HG03280 (cell line): ENCODE measurements at regions not wholly inside any gene's neighbourhood (a gene's known extent, or its start where the extent isn't known, plus 50 kb on each side); places are given as distances from the start of the nearest gene placed in this dataset.
"Not testable (repeated sequence)": the region's sequence is repeated elsewhere in the genome, so short reads cannot be mapped to it uniquely, and the experiment has no call there.

Source experiments
- ATAC-seq: cut with Tn5 transposase; IDR thresholded peaks from one replicate; pipeline ENCODE4 v1.9.1; 2021; ENCODE audit warnings: mild to moderate bottlenecking, moderate library complexity; ENCODE audit not compliant: unreplicated experiment

DNA sequence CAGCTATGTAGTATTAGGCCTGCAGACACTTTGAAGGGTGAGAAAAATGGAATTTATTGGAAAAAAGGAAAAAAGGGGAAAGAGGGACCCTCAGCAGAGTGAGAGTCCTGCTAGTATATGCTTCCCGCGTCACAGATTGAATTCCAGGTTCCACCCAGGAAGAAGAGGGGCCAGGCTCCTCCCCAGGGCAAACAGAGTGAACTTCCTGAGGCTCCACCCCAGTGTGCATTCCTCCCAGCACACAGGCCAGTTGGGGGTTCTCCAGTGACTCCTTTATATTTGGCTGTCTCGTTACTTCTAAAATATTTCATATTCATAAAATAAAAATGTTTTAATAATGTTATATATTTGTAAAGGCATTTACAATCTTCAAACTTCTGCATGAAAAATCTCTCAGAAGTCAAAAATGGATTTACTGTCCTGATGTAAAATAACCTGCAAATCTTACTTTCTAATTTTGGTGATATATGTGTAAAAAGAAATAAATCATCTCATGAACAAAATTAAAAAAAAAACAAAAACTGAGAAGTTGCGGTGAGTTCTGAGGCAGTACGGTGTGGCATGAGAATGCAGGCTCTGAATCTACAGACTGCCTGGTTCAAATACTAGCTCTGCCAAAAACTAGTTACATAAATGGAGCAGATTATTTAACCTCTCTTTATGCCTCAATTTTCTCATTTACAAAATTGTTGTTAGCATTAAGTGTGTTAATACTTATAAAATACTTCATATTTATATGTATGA lies 175.8 kb upstream of the P2RY1 start:
- no peak for ATAC-seq

DNA sequence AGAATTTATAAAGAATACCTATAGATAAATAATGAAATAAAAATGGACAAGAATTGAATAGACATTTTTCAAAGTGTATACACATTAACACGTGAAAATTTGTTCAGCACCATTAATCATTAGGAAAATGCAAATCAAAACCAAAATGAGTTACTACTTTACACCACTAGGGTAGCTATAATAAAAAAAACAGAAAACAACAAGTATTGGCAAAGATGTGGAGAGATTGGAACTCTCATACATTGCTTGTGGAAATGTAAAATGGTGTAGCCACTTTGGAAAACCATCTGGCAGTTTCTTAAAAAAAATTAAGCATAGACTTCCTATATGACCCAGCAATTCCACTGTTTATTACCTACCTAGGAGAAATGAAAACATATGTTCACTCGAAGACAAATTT lies 172.8 kb upstream of the P2RY1 start:
- ATAC-seq = no peak

DNA sequence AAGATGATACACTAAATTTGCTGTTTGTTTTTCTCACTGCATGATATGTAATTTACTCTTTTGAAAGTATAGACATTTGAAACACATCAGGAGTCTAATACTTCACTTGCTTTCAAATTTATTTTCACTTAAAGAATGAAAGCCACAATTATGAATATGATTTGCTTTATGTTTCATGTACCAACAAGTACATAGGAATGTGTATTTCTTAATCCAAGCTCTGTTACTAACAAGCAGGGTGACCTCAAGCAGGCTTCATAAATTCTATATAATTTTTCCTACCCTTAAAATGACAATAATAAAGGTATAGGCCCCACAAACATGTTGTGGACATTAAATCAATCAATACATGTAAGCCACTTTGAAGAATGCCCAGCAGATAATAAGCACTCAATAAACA lies 170.2 kb upstream of the P2RY1 start:
- no peak for ATAC-seq

DNA sequence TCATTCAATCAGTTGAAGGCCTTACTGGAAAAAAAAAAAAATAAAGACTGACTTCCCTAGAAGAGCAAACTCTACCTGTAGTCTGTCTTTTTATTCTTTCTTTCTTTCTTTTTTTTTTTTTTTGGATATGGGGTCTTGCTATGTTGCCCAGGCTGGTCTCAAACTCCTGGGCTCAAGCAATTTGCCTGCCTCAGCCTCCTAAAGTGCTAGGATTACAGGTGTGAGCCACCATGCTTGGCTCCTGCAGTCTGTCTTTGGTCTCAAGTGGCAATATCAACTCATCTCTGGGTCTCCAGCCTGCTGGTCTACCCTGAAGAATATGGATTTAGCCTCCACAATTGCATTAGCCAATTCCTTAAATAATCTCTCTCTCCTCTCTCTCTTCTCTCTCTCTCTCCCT lies 167.7 kb upstream of the P2RY1 start:
- no peak for ATAC-seq

DNA sequence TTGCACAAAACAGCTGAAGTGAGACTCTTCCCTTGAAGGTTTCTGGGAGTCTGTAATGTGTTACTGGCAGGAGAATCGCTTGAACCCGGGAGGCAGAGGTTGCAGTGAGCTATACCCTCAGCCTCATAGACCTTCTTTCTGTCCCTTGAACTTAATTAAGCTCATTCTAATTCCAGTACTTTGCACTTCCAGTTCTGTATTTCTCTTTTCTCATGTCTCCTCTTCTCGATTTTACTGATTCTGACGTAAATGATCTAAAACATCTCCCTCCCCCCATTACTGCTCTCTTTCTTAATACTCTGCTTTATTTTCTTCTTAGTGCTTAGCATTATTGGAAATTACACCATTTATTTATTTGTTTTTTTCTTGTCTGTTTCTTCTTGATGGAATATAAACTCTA lies 165.4 kb upstream of the P2RY1 start:
- no peak for ATAC-seq

DNA sequence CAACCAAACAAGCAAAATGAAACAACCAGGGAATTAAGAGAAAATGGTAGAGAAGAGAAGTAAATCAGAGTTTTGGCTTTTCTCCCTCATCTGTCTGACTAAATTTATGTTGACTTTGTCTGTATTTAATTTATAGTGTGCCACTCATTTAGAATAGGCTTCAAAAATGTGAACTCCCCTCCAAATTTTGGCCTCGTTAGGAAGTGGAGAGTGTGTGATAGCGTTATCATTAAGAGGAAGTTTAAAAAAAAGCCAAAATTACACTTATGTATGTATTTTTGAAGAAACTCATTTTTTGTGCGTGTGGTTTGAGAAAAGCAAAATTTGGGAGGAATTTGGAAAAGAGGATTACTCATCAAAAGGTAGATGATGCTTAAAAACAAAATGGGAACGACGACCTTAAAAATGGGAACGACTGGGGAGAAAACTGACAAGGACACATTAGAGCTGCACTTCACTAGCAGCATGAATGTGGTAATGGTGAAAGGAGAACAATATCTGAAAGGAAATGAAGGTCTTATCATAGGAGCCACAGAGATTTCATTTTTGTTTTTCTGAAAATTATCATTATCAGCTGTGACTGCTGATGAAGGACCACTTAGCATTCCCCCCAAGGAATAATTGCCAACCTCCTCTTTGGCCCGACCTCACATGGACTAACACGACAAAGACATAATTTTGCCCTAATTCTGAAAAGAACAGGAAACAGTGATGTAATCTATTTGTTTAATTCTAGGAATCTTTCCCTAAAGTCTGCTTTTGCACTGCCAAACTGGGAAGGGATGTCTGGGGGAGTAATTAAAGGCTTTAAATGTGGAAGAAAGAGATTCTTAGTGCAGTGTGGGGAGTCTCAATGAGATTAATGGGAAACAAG lies 163.2 kb upstream of the P2RY1 start:
- no peak for ATAC-seq

DNA sequence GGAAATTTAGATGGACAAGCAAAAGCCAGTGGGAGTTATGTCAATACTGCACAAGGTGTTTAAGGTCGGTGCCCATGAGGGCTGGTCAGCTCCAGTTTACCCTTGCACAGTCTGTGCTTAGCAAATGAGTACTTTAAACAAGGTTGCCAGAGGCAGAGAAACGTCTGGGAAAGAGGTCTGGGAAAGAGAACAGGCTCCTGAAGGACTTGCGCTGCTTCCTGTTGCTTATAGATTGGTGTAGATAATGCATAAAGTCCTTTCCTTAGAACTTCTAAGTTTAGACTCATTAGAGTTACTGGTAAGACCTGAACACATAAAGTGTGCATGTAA lies 162.6 kb upstream of the P2RY1 start:
- no peak for ATAC-seq

DNA sequence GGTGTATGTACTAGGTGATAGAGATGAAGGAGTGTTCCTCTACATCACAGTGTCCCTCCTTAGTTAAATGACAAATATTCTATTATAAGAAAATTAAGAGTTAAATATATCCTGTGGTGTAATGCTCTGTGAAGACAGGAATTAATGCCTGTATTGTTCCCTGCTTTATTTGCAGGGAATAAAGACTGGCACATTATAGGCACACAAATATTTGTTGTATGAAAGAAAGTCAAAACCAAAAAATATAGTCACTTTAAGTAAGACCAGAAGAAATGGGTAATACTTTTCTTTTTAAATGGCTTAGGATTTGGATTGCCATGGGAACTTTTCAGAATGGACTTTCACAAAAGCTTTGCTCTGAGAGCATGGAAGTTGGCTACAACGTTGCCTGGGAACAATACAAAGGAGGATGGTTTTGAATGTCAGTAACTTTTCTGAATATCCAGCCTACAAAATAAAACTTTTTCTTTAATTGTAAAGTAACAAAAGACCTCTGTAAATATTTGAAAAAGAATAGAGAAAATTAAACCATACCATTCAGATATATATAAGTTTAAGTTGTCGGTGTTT lies 158.0 kb upstream of the P2RY1 start:
- ATAC-seq = no peak

DNA sequence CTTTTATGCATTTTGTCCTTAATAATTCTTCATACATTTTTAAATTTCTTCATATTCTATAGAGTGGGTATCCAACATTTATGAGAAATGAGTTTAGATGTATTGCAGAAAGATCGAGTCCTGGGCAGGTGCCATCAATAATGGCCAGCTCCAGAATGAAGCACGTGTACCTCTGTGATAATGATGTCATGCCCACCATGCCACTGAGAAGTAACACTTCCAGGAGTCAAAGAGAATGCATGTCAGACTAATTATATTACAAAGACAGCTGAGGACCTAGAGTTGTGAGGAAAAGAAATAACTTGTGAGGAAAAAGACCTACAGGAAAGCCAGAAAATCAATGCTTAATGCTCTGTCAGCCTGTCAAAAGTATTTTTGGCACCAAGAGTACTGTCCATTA lies 157.4 kb upstream of the P2RY1 start:
- ATAC-seq = no peak

DNA sequence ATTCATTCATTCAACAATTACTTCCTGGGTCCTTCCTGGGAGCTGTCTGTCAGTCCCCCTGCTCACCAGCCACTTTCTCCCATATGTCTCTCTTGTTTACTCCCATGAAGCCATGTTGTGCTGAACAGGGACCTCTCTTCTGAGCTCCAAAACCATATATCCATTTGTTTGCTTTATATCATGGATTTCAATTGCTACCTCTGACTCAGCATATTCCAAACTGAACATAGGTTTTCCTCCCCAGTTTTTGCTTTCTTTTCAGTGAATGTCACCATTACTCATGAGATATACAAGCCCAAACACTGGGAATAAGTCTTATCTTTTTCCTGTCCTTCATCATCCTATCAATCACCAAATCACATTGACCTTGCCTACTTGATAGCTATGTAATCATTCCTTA lies 152.5 kb upstream of the P2RY1 start:
- ATAC-seq = no peak

DNA sequence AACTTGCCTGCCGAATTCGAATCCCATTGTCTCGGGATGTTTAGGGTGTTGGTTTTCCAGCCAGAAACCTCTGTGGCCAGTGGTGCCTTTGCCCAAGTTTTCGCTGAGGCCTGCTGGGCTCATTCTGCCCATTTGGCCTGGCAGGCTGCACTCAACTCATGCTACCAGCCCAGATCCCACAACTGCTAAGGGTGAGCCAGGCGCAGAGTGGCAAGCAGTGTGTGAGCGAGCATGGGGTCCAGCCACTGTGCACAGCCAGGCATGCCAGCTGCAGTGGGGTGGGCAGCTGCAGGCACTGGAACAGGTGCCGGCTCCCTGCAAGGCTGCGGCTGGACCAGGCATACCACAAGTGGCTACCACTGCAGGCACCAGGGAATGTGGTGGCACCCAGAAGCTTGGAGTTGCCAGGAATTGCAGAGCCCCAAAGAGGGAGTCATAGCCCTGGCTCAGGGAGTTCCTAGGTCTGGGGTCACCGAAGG lies 151.4 kb upstream of the P2RY1 start:
- no peak for ATAC-seq

DNA sequence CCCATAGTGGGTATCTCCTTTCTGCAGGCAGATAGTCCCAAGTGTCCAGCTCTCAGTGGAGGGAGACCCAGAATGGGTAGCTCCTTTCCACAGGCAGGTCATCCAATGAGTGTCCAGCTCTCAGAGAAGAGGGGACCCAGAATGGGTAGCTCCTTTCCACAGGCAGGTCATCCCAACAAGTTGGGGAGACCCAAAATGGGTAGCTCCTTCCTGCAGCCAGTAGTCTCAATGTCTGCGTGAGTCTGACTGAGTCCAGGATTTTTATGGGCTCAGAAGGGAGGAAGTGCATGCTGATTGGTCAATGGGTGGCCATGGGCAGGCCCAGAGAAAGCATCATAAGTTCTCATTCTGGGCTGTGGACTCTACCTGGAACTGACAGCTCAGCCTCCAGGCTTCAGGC lies 150.7 kb upstream of the P2RY1 start:
- ATAC-seq = no peak

DNA sequence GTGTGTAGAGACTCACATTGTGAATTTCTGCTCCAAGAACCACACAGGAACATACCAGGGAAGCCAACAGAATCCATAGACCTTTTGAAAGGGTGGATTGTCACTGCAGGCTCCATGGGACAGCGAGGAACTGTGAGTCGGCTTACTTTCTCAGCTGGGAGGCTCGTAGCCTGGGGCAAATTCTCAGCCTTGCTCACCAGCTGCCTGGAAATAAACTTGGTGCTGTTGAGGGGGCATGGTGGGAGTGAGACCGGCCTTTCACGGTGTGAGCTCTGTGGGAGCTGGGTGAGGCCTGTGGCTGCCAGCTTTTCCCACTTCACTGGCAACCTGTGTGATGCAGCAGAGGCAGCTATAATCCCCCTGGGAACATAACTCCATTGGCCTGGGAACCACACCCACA lies 146.6 kb upstream of the P2RY1 start:
- ATAC-seq = no peak

DNA sequence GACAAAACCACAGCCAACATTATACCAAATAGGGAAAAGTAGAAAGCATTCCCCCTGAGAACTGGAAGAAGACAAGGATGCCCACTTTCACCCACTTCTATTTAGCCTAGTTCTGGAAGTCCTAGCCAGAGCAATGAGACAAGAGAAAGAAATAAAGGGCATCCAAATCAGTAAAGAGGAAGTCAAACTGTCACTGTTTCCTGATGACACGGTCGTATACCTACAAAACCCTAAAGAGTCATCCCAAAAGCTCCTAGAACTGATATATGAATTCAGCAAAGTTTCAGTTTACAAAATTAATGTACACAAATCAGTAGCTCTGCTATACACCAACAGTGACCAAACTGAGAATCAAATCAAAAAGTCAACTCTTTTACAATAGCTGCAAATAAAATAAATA lies 142.6 kb upstream of the P2RY1 start:
- not testable (repeated sequence) for ATAC-seq

DNA sequence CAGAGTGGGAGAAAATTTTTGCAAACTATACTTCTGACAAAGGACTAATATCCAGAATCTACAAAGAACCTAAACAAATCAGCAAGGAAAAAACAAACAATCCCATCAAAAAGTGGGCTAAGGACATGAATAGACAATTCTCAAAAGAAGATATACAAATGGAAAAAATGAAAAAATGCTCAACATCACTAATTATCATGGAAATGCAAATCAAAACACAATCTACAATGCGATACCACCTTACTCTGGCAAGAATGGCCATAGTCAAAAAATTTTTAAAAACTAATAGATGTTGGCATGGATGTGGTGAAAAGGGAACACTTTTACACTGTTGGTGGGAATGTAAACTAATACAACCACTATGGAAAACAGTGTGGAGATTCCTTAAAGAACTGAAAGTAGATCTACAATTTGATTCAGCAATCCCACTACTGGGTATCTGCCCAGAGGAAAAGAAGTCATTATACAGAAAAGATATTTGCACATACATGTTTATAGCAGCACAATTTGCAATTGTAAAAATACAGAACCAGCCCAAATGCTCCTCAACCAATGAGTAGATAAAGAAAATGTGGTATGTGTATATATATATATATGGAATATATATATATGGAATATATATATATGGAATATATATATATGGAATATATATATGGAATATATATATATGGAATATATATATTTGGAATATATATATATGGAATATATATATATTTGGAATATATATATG lies 141.2 kb upstream of the P2RY1 start:
- ATAC-seq = not testable (repeated sequence)

DNA sequence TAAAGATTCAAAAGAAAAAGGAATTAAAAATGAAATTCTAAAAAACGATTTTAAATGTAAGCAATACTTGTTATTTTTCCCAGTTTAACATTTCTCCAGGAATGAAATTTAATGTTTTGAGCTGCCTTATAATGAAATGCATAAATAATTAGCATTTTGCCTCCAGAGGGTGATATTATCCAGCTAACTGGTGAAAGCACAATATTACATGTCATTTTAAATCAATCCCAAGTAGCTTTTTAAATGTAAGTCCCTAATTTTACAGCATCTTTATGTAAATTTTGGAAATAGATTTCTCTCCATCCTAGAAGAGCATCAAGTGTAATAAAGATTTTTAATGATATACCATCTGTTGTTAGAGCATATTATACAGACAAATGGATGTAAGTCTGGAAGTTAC lies 139.1 kb upstream of the P2RY1 start:
- ATAC-seq = no peak

DNA sequence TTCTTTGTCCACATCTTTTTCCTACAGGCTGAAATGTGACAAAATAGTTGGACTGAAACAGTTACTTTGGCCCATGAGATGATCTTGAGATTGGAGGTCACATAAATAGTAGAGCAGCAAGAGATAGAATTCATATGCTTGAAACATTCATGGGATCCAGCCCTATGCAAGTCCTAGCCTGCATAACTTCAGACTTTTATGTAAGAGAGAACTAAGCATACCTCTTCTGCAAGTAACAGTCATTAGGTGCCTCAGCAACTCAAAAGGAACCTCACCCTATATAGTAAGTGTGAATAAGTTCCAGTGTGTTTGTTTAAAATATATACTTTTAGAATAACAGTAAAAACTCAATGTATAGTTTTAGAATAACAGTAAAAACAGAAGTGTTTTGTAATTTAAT lies 138.0 kb upstream of the P2RY1 start:
- ATAC-seq = no peak

DNA sequence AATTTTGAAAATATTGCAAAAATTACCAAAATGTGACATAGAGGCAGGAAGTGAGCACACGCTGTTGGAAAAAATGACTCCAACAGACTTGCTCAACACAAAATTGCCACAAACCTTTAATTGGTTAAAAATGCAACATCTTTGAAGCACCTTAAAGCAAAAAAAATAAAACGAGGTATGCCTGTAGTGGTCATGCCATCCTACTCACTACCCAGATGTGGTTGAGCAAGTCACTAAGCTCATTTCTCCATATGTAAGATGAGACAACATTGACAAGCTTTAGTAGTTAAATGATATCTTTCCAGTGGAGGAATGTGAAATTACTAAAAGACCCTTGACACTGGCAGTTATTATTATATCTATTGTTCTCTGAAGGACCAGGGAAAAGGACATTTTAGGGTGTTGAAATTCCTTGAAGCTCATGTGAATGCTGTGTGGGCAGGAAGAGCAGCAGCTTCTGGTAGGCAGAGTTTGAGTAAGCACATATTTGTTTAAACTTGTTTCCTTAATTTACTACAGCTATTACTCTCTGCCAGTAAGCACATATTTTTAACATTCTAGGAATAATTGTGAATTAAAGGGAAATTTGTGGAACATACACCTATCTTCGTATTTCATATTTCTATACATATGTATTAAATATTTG lies 131.6 kb upstream of the P2RY1 start:
- ATAC-seq = no peak

DNA sequence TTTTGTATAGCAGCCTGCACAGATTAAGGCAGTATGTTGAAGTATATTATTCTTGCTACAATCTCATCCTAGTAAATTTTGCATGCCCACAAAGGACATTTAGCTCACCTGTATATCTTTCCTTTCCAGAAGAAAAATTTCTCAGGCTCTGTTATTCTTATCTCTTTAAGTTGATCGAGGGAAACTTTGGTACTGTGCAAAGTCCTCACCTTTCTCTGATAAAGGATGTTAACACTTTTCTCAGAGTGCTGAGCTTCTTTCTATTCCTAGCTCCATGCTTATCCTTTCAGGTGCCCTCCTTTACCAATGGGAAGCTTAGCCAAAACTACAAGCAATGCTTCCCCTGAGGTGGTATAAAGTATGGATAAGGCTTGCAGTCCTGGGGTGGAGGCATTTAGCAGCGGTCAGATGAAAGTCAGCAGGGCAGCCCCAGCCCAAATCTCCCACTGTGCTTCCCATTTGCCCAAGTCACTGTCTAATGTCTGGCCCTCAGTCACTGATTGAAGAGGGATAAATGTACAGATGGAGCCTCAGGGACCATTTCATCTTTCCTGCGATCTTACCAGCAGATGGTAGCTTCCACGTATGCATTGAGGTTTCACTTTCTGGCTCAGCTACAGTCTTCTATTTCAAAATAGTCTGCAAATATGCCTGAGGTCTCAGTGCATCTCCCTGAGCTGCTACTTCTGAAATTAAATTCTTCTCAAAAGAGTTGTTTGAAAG lies 127.8 kb upstream of the P2RY1 start:
- no peak for ATAC-seq

DNA sequence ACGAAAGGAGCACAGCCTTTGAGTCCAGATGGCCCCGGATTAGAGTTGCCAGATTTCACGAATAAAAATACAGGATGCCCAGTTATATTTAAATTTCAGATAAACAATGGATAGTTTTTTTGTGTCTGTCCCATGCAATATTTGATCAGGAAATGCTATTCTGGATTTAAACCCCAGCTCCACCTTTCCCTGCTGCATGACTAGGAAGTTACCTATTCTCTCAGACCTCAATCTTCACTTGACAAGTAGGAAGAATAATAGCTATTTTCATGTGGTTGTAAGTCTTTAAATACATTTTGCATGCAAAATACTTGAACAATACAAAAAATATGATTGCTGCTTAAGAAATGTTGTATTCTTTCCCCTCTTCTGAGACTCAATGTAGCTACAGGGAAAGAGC lies 125.3 kb upstream of the P2RY1 start:
- ATAC-seq = no peak
